ENCODE measurements at regions not wholly inside any gene's neighbourhood (a gene's known extent, or its start where the extent isn't known, plus 50 kb on each side); places are given as distances from the start of the nearest gene placed in this dataset.
"Not testable (repeated sequence)": the region's sequence is repeated elsewhere in the genome, so short reads cannot be mapped to it uniquely, and the experiment has no call there.

- DNase-seq (ENCODE audit: insufficient read length, low spot score) (no peak), FAIRE-seq (no peak)
Measured at GRCh38 chrX:110966091-110966454, 129.9 kb upstream of the PAK3 start.

GRCh38 chrX:110965409-110966090 is 130.4 kb upstream of the PAK3 start:
- no peak for DNase-seq (ENCODE audit: insufficient read length, low spot score)
- no peak for FAIRE-seq

GRCh38 chrX:110964786-110965185 is 131.2 kb upstream of the PAK3 start:
- DNase-seq (ENCODE audit: insufficient read length, low spot score) = no peak
- FAIRE-seq = no peak

GRCh38 chrX:110962451-110962850 is 133.5 kb upstream of the PAK3 start:
- FAIRE-seq (no peak), DNase-seq (ENCODE audit: insufficient read length, low spot score) (no peak)

GRCh38 chrX:110955706-110956105 is 140.3 kb upstream of the PAK3 start:
- FAIRE-seq (no peak), DNase-seq (ENCODE audit: insufficient read length, low spot score) (no peak)

- FAIRE-seq (no peak), DNase-seq (ENCODE audit: insufficient read length, low spot score) (no peak)
Measured at GRCh38 chrX:110954428-110955100, 141.4 kb upstream of the PAK3 start.

GRCh38 chrX:110951472-110952269 is 144.3 kb upstream of the PAK3 start:
- DNase-seq (ENCODE audit: insufficient read length, low spot score) (no peak), FAIRE-seq (no peak)

GRCh38 chrX:110944751-110945675 is 149.4 kb upstream of the CHRDL1 start:
- FAIRE-seq = no peak

GRCh38 chrX:110944311-110944750 is 148.7 kb upstream of the CHRDL1 start:
- FAIRE-seq (no peak), DNase-seq (ENCODE audit: insufficient read length, low spot score) (no peak)

More at GRCh38 chrX:110944751-110945675, 149.4 kb upstream of the CHRDL1 start:
- no peak for DNase-seq (ENCODE audit: insufficient read length, low spot score)

GRCh38 chrX:110941906-110942305 is 146.3 kb upstream of the CHRDL1 start:
- no peak for FAIRE-seq

GRCh38 chrX:110938977-110939732 is 143.5 kb upstream of the CHRDL1 start:
- FAIRE-seq (no peak), DNase-seq (ENCODE audit: insufficient read length, low spot score) (no peak)

More at GRCh38 chrX:110941906-110942305, 146.3 kb upstream of the CHRDL1 start:
- no peak for DNase-seq (ENCODE audit: insufficient read length, low spot score)

GRCh38 chrX:110924871-110925270 is 129.3 kb upstream of the CHRDL1 start:
- DNase-seq (ENCODE audit: insufficient read length, low spot score) (no peak), FAIRE-seq (no peak)

- FAIRE-seq (no peak), DNase-seq (ENCODE audit: insufficient read length, low spot score) (no peak)
Measured at GRCh38 chrX:110920991-110921390, 125.4 kb upstream of the CHRDL1 start.

GRCh38 chrX:110915570-110915969 is 120.0 kb upstream of the CHRDL1 start:
- DNase-seq (ENCODE audit: insufficient read length, low spot score) = no peak
- FAIRE-seq = no peak

GRCh38 chrX:110915111-110915510 is 119.5 kb upstream of the CHRDL1 start:
- FAIRE-seq = no peak
- no peak for DNase-seq (ENCODE audit: insufficient read length, low spot score)

- DNase-seq (ENCODE audit: insufficient read length, low spot score) = no peak
- FAIRE-seq = no peak
Measured at GRCh38 chrX:110914281-110914680, 118.7 kb upstream of the CHRDL1 start.

GRCh38 chrX:110904747-110905146 is 109.1 kb upstream of the CHRDL1 start:
- FAIRE-seq; DNase-seq (ENCODE audit: insufficient read length, low spot score): not testable (repeated sequence)

GRCh38 chrX:110881971-110882370 is 86.4 kb upstream of the CHRDL1 start:
- DNase-seq (ENCODE audit: insufficient read length, low spot score) (no peak), FAIRE-seq (no peak)

GRCh38 chrX:110877326-110877725 is 81.7 kb upstream of the CHRDL1 start:
- DNase-seq (ENCODE audit: insufficient read length, low spot score) (no peak), FAIRE-seq (no peak)

- FAIRE-seq = no peak
- no peak for DNase-seq (ENCODE audit: insufficient read length, low spot score)
Measured at GRCh38 chrX:110871839-110872238, 76.2 kb upstream of the CHRDL1 start.

Data from HTR-8/SVneo (cell line).